Lower lobe of right lung (tissue), 2 donors: ENCODE measurements at regions not wholly inside any gene's neighbourhood (a gene's known extent, or its start where the extent isn't known, plus 50 kb on each side); places are given as distances from the start of the nearest gene placed in this dataset.

Source experiments
- ATAC-seq, 2 donors: fragments of 200-7000 bp; cut with Tn5 transposase; one replicate each; pipeline ENCODE4 v1.9.1; 2020 to 2022; ENCODE audit warnings: mild to moderate bottlenecking in 2 of 2, moderate library complexity in 2 of 2
- DNase-seq: peaks from one replicate; pipeline ENCODE4 v3.0.0-alpha.2; 2020
- H3K27ac ChIP-seq: fragments of 200-600 bp; one replicate; pipeline ENCODE4 v1.8.0; 2022
- H3K27me3 ChIP-seq: fragments of 200-600 bp; one replicate; pipeline ENCODE4 v1.8.0; 2022; ENCODE audit warnings: low read depth
- H3K36me3 ChIP-seq: fragments of 200-600 bp; one replicate; pipeline ENCODE4 v1.8.0; 2022; ENCODE audit warnings: mild to moderate bottlenecking
- H3K4me1 ChIP-seq: fragments of 200-600 bp; one replicate; pipeline ENCODE4 v1.8.0; 2022
- H3K4me3 ChIP-seq: fragments of 200-600 bp; one replicate; pipeline ENCODE4 v1.8.0; 2022; ENCODE audit warnings: mild to moderate bottlenecking
- H3K9me3 ChIP-seq: fragments of 200-600 bp; one replicate; pipeline ENCODE4 v1.8.0; 2022
- intact Hi-C: fragments of 100-400 bp; cut with DNase I; formaldehyde crosslinking; loops from one replicate; pipeline ENCODE4 v1.11.0; 2022
- TF ChIP-seq, protein P1 (sequence below): fragments of 200-600 bp; IDR thresholded peaks from one replicate; pipeline ENCODE4 v1.8.0; 2022; ENCODE audit warnings: antibody characterized with exemption, mild to moderate bottlenecking
- donor health status: DM: no; HTN: yes; CAD: no; lungs with severe emphysema.

DNA sequence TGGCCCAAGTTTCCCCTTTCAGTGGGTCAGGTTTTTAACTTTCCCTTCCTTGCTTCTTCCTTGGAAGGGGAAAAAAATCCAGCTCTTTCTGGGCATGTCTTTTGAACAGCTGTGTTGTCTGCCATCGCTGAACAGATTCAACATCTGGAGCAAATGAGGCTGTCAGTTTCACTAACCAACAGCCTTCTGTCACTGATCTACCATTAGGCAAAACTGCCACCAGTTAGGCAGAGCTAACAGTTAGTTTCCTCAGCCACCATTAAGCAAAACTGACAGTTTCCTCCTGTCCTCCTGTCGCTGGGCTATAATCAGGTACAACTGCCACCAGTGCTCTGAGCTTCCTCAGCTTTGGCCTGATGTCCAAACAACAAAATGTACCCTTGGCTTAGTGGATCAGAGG lies 81.9 kb downstream of the NPTX2 start:
- Histone ChIP-seq H3K4me3 (no peak overlapping the region), H3K36me3 (no peaks in the 10 kb centered on the region), H3K4me1 (no peaks in the 10 kb centered on the region), H3K9me3 (peaks cover 7% of the 10 kb centered on the region), H3K27me3 (peaks cover under 1% of the 10 kb centered on the region), H3K27ac (no peak overlapping the region)
- ATAC-seq: no peak
- TF ChIP-seq, protein P1, sequence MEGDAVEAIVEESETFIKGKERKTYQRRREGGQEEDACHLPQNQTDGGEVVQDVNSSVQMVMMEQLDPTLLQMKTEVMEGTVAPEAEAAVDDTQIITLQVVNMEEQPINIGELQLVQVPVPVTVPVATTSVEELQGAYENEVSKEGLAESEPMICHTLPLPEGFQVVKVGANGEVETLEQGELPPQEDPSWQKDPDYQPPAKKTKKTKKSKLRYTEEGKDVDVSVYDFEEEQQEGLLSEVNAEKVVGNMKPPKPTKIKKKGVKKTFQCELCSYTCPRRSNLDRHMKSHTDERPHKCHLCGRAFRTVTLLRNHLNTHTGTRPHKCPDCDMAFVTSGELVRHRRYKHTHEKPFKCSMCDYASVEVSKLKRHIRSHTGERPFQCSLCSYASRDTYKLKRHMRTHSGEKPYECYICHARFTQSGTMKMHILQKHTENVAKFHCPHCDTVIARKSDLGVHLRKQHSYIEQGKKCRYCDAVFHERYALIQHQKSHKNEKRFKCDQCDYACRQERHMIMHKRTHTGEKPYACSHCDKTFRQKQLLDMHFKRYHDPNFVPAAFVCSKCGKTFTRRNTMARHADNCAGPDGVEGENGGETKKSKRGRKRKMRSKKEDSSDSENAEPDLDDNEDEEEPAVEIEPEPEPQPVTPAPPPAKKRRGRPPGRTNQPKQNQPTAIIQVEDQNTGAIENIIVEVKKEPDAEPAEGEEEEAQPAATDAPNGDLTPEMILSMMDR: no peak
- no peak for DNase-seq
- intact Hi-C loops: no loop called here

DNA sequence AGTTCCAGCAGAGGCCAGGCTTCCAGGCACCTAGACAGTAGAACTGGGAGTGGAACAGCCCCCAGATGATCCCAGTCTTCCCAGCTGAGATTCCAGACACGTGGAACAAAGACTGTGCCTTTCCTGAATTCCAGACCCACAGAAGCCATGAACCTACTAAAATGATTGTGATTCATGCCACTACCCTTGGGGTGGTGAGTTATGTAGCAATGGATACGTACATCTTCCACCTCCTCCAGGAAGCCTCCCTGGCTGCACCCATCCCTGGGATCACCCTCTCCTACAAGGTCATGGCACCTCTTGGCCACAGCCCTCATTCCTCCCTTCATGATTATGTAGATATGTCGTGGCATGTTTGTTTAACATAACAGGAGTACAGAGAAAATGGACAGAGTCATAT lies 83.4 kb downstream of the NPTX2 start:
- H3K27ac ChIP-seq: no peak overlapping the region
- DNase-seq: no peak
- intact Hi-C loops: no loop called here

DNA sequence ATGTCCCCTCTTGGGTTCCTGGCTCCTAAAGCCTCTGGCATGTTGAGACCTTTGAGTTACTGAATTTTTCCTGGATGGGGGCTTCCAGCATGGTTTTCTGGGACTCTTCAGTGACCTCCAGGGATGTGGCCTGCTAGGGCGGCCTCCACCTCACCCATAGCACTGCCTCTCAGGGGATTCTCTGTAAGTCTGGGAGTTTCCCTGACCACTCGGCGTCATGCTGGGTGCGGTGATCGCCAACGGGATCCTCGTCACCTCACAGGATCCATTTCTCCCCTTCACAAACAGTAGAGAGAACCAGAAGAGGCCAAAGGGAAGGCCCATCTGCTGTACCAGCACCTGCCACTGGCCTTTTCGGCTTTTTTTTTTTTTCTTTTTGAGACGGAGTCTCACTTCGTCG lies 84.3 kb downstream of the NPTX2 start:
- no peaks in the 10 kb centered on the region for H3K36me3 ChIP-seq
- peaks cover 7% of the 10 kb centered on the region for H3K9me3 ChIP-seq
- TF ChIP-seq, protein P1: no peak
- intact Hi-C loops: no loop called here
- DNase-seq (no peak), ATAC-seq (no peak)
- H3K27ac ChIP-seq: no peak overlapping the region
- no peak overlapping the region for H3K4me3 ChIP-seq
- H3K27me3 ChIP-seq: peaks cover 4% of the 10 kb centered on the region
- H3K4me1 ChIP-seq: no peaks in the 10 kb centered on the region

More for the DNA sequence above, 83.4 kb downstream of the NPTX2 start:
- H3K4me1 ChIP-seq: no peaks in the 10 kb centered on the region
- ATAC-seq: no peak
- peaks cover 4% of the 10 kb centered on the region for H3K27me3 ChIP-seq
- peaks cover 7% of the 10 kb centered on the region for H3K9me3 ChIP-seq
- H3K36me3 ChIP-seq: no peaks in the 10 kb centered on the region
- TF ChIP-seq, protein P1: no peak
- H3K4me3 ChIP-seq: no peak overlapping the region

DNA sequence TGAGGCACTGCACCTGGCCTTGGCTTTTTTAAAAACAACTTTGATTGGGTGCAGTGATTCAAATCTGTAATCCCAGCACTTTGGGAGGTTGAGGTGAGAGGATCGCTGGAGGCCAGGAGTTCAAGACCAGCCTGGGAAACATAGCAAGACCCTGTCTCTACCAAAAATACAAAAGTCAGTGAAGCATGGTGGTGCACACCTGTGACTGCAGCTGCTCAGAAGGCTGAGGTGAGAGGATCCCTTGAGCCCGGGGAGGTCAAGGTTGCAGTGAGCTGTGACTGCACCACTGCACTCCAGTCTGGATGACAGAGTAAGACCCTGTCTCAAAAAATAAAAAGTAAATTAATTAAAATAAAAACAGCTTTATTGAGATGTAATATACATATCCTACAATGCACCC lies 84.9 kb downstream of the NPTX2 start:
- Histone ChIP-seq H3K27me3 (peaks cover 4% of the 10 kb centered on the region), H3K36me3 (no peaks in the 10 kb centered on the region), H3K27ac (no peak overlapping the region), H3K9me3 (peaks cover 3% of the 10 kb centered on the region), H3K4me3 (no peak overlapping the region), H3K4me1 (no peaks in the 10 kb centered on the region)
- ATAC-seq: no peak
- TF ChIP-seq, protein P1: no peak
- intact Hi-C loops: no loop called here
- no peak for DNase-seq

DNA sequence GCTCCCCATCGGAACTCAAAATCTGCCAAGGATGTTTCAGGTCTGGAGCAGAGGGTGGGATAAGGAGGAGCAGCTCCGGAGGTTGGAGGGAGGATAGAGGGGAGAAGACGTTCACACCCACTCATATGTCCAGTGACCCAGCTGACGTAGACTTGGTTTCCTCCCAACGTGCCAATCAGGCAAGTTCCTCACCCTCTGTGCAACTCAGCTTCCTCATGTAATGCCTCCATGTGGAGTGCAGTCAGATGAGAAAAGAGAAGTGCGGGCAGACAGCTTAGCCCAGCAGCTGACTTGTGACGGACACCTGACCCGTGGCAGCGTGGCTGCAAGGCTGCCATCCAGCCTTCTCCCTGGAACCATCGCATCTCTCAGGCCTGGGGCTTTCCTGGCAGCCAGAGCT lies 86.8 kb downstream of the NPTX2 start:
- no peaks in the 10 kb centered on the region for H3K9me3 ChIP-seq
- no peak for ATAC-seq

More for the DNA sequence above, 86.8 kb downstream of the NPTX2 start:
- Histone ChIP-seq H3K4me1 (no peaks in the 10 kb centered on the region), H3K36me3 (no peaks in the 10 kb centered on the region), H3K27me3 (peaks cover 4% of the 10 kb centered on the region), H3K27ac (no peak overlapping the region), H3K4me3 (no peak overlapping the region)
- intact Hi-C loops: no loop called here
- TF ChIP-seq, protein P1: no peak
- no peak for DNase-seq
